ENCODE measurements at regions not wholly inside any gene's neighbourhood (a gene's known extent, or its start where the extent isn't known, plus 50 kb on each side); places are given as distances from the start of the nearest gene placed in this dataset.

DNA sequence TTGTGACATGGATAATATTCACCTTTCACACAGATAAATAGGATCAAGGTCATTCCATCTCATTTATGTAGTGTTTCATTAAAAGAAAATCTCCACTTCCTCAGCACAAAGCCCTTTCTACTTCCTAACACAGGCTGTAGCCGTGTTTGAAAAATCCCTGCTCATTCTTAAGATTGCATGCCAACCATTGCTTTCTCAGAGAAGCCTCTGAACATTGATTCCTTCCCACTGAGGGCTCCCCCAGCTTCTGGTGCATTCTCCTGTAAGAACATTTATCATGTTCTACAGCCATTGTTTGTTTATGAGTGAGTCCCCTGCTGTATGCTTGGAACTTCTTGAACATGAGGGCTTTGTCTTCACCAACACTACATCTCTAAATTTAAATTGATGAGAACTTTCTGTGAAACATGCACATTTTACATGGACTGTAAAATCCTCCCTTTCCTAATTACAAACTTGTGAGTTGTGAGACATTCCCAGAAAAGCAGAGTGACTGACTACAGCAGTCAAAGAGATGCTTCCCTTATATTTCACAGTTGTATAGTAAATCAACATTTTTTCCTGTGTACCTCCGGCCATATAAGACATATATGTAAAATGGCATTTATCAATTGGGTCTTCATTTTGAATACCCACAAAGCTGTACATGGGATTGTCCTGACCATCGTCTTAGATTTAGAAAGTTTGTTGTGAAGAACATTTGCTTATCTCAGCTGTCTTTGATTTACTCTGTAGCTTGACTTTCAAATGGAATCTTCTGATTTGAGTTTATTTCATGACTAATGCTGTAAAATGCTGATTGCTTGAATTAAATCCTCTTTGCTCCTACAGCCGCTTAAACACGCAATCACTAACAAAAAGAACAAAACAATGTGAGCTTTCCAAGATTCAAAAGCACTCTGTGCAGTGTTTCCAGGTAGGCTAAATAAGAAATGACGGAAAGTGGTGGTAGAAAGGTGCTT lies 600.5 kb upstream of the SLIT2 start:
- TF ChIP-seq POLR2A (IDR thresholded peaks at IDR 0.05; ENCODE audit: low read length) (no peak), GATA1 (IDR thresholded peaks at IDR 0.05; ENCODE audit: low read depth, low read length) (no peak)

Data from erythroblast (primary cell).